Fibroblast of lung (primary cell): ENCODE measurements at regions not wholly inside any gene's neighbourhood (a gene's known extent, or its start where the extent isn't known, plus 50 kb on each side); places are given as distances from the start of the nearest gene placed in this dataset.

Experiments used
- CTCF ChIP-seq, 2 donors: IDR thresholded peaks in 1 of 2; conservative IDR thresholded peaks in 1 of 2; 1 replicate in 1 of 2; 2 replicates in 1 of 2; pipeline ENCODE4 v1.5.1; 2011 to 2012; ENCODE audit warnings: low read length in 2 of 2, control low read depth in 1 of 2, inconsistent platforms in 1 of 2, low read depth in 1 of 2, mild to moderate bottlenecking in 1 of 2
- EZH2 ChIP-seq: IDR thresholded peaks from 2 replicates; pipeline ENCODE4 v1.5.1; 2012; ENCODE audit warnings: low read length, control low read depth, mild to moderate bottlenecking; ENCODE audit errors: missing control alignments

- TF ChIP-seq CTCF (conservative IDR thresholded peaks at IDR 0.05 in 1 of 2, IDR thresholded peaks at IDR 0.05 in 1 of 2; ENCODE audit: low read depth in 1 of 2, low read length in 2 of 2) (no peak), EZH2 (no peak)
Observed at GRCh38 chr3:193837347-193837827, 244.4 kb downstream of the OPA1 start.
